Activated B cell treated with CpG ODN at 0.5 μM for 24 hours (primary cell): ENCODE measurements at regions not wholly inside any gene's neighbourhood (a gene's known extent, or its start where the extent isn't known, plus 50 kb on each side); places are given as distances from the start of the nearest gene placed in this dataset.

Experiments used
- ATAC-seq: fragments of 200-7000 bp; cut with Tn5 transposase; one replicate; pipeline ENCODE4 v1.10.0; 2021; ENCODE audit warnings: low read depth, mild to moderate bottlenecking, moderate library complexity
- CTCF ChIA-PET: fragments of 350-600 bp; sonication (Branson Sonifier 250); formaldehyde crosslinking; loops from one replicate; lab custom pipeline; 2021; ENCODE audit warnings: antibody characterized with exemption; lab: Charles Lee
- POLR2A ChIA-PET: fragments of 350-600 bp; sonication (Branson Sonifier 250); formaldehyde crosslinking; loops from one replicate; lab custom pipeline; 2021; ENCODE audit warnings: antibody characterized with exemption; lab: Charles Lee
- DNase-seq: peaks from one replicate; pipeline ENCODE4 v3.0.0; 2022
- H3K27ac Mint-ChIP-seq: one replicate; pipeline ENCODE4 v1.8.0; 2020; ENCODE audit warnings: mixed read lengths
- H3K27me3 Mint-ChIP-seq: one replicate; pipeline ENCODE4 v1.8.0; 2021; ENCODE audit warnings: mixed read lengths
- H3K36me3 Mint-ChIP-seq: one replicate; pipeline ENCODE4 v1.8.0; 2021; ENCODE audit warnings: low read depth, mixed read lengths
- H3K4me1 Mint-ChIP-seq: one replicate; pipeline ENCODE4 v1.8.0; 2021; ENCODE audit warnings: mixed read lengths
- H3K4me3 Mint-ChIP-seq: one replicate; pipeline ENCODE4 v1.8.0; 2020; ENCODE audit warnings: mild to moderate bottlenecking, mixed read lengths
- H3K9me3 Mint-ChIP-seq: one replicate; pipeline ENCODE4 v1.8.0; 2020; ENCODE audit warnings: mixed read lengths
- CTCF ChIP-seq: fragments of 200-600 bp; IDR thresholded peaks from one replicate; pipeline ENCODE4 v1.8.0; 2022; ENCODE audit warnings: antibody characterized with exemption, mild to moderate bottlenecking
- intact Hi-C: fragments of 100-400 bp; cut with micrococcal nuclease; formaldehyde crosslinking; loops from one replicate; pipeline ENCODE4 v1.15.1; 2024

GRCh38 chr6:94052749-94053148, 633.4 kb upstream of the EPHA7 start:
- Mint-ChIP-seq H3K9me3 (no peaks in the 10 kb centered on the region), H3K4me3 (no peak overlapping the region), H3K27ac (no peak overlapping the region), H3K36me3 (no peaks in the 10 kb centered on the region), H3K27me3 (no peaks in the 10 kb centered on the region), H3K4me1 (no peaks in the 10 kb centered on the region)
- ChIA-PET CTCF (no interaction called here), POLR2A (interaction anchor here (0.7 kb wide), 1 partner anchor 80 kb away, joined by 14 read pairs; no protein-coding TSS in a partner anchor)
- intact Hi-C loops: no loop called here
- no peak for TF ChIP-seq CTCF
- ATAC-seq (no peak), DNase-seq (no peak)

- H3K36me3 Mint-ChIP-seq: no peaks in the 10 kb centered on the region
- no peak overlapping the region for H3K27ac Mint-ChIP-seq
- ChIA-PET CTCF (no interaction called here), POLR2A (no interaction called here)
- no peak for DNase-seq
- ATAC-seq: no peak
- H3K4me3 Mint-ChIP-seq: no peak overlapping the region
- no peaks in the 10 kb centered on the region for H3K27me3 Mint-ChIP-seq
- no peaks in the 10 kb centered on the region for H3K4me1 Mint-ChIP-seq
- intact Hi-C loops: no loop called here
- no peak for TF ChIP-seq CTCF
- no peaks in the 10 kb centered on the region for H3K9me3 Mint-ChIP-seq
Observed at GRCh38 chr6:94050515-94050914, 631.2 kb upstream of the EPHA7 start.

GRCh38 chr6:94049001-94049400, 629.6 kb upstream of the EPHA7 start:
- POLR2A ChIA-PET: no interaction called here
- TF ChIP-seq CTCF: no peak
- ATAC-seq: no peak

GRCh38 chr6:94045099-94045829, 625.9 kb upstream of the EPHA7 start:
- no peak overlapping the region for H3K4me3 Mint-ChIP-seq
- DNase-seq (no peak), ATAC-seq (no peak)
- intact Hi-C loops: no loop called here
- CTCF ChIA-PET: no interaction called here
- no peak for TF ChIP-seq CTCF
- H3K27me3 Mint-ChIP-seq: no peaks in the 10 kb centered on the region
- peaks cover under 1% of the 10 kb centered on the region for H3K9me3 Mint-ChIP-seq
- no peak overlapping the region for H3K27ac Mint-ChIP-seq
- no peaks in the 10 kb centered on the region for H3K36me3 Mint-ChIP-seq
- H3K4me1 Mint-ChIP-seq: no peaks in the 10 kb centered on the region
- POLR2A ChIA-PET: no interaction called here

More at GRCh38 chr6:94049001-94049400, 629.6 kb upstream of the EPHA7 start:
- H3K27me3 Mint-ChIP-seq: no peaks in the 10 kb centered on the region
- intact Hi-C loops: no loop called here
- H3K9me3 Mint-ChIP-seq: no peaks in the 10 kb centered on the region
- H3K4me3 Mint-ChIP-seq: no peak overlapping the region
- H3K4me1 Mint-ChIP-seq: no peaks in the 10 kb centered on the region
- no peak overlapping the region for H3K27ac Mint-ChIP-seq
- CTCF ChIA-PET: no interaction called here
- no peak for DNase-seq
- H3K36me3 Mint-ChIP-seq: no peaks in the 10 kb centered on the region

GRCh38 chr6:94041945-94042709, 622.8 kb upstream of the EPHA7 start:
- no peak overlapping the region for H3K4me3 Mint-ChIP-seq
- TF ChIP-seq CTCF: no peak
- POLR2A ChIA-PET: no interaction called here
- H3K9me3 Mint-ChIP-seq: peaks cover 2% of the 10 kb centered on the region
- CTCF ChIA-PET: no interaction called here
- no peaks in the 10 kb centered on the region for H3K36me3 Mint-ChIP-seq
- DNase-seq (no peak), ATAC-seq (no peak)
- intact Hi-C loops: no loop called here
- no peaks in the 10 kb centered on the region for H3K27me3 Mint-ChIP-seq
- H3K27ac Mint-ChIP-seq: no peak overlapping the region
- no peaks in the 10 kb centered on the region for H3K4me1 Mint-ChIP-seq
